BJ (cell line): ENCODE measurements at regions not wholly inside any gene's neighbourhood (a gene's known extent, or its start where the extent isn't known, plus 50 kb on each side); places are given as distances from the start of the nearest gene placed in this dataset.

Source experiments
- CTCF ChIA-PET: fragments of 350-600 bp; formaldehyde crosslinking; extraction: SDS; loops from one replicate; lab custom pipeline; 2021; ENCODE audit warnings: antibody characterized with exemption, inconsistent platforms; lab: Yijun Ruan, JAX
- POLR2A ChIA-PET: fragments of 300-600 bp; sonication (Branson Sonifier 250); formaldehyde crosslinking; extraction: SDS; loops from one replicate; lab custom pipeline; 2021; ENCODE audit warnings: antibody characterized with exemption; lab: Charles Lee
- DNase-seq: peaks from one replicate; pipeline ENCODE4 v3.0.0-alpha.2; 2011; ENCODE audit warnings: low read depth
- H3K27me3 ChIP-seq: 2 replicates; pipeline ENCODE4 v1.6.0; 2011; ENCODE audit warnings: low read length; ENCODE audit not compliant: control insufficient read depth, insufficient read depth
- H3K36me3 ChIP-seq: 2 replicates; pipeline ENCODE4 v1.5.1; 2011; ENCODE audit warnings: low read length; ENCODE audit not compliant: control insufficient read depth, insufficient read depth
- H3K4me3 ChIP-seq: 2 replicates; pipeline ENCODE4 v1.5.1; 2011; ENCODE audit warnings: low read depth, mild to moderate bottlenecking, control low read depth, low read length
- TF ChIP-seq, protein P1 (sequence below): IDR thresholded peaks from 2 replicates; pipeline ENCODE4 v1.5.1; 2011; ENCODE audit warnings: low read depth, mild to moderate bottlenecking, control low read depth, inconsistent platforms, low read length, moderate library complexity; ENCODE audit not compliant: insufficient read depth

DNA sequence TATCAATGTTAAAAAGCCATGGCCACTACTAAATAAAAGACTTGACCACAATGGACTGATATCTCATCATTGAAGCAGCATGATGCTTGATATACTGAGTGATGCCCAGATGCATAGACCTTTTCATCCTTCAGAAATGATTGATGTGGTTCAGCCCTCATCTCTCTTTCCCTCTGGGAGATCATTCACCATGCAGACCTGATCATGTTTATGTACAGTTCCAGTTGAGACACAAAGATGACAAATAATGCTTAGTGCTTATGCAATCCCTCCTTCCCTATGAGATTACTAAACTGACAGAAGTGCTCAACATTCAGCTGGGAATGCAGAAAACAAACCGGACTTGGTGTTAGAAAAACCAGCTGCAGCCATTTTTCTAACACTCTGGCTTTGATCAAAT is 91.9 kb upstream of the TLR4 start:
- Histone ChIP-seq H3K4me3 (no peak overlapping the region), H3K36me3 (no peaks in the 10 kb centered on the region), H3K27me3 (no peaks in the 10 kb centered on the region)
- no peak for DNase-seq
- TF ChIP-seq, protein P1, sequence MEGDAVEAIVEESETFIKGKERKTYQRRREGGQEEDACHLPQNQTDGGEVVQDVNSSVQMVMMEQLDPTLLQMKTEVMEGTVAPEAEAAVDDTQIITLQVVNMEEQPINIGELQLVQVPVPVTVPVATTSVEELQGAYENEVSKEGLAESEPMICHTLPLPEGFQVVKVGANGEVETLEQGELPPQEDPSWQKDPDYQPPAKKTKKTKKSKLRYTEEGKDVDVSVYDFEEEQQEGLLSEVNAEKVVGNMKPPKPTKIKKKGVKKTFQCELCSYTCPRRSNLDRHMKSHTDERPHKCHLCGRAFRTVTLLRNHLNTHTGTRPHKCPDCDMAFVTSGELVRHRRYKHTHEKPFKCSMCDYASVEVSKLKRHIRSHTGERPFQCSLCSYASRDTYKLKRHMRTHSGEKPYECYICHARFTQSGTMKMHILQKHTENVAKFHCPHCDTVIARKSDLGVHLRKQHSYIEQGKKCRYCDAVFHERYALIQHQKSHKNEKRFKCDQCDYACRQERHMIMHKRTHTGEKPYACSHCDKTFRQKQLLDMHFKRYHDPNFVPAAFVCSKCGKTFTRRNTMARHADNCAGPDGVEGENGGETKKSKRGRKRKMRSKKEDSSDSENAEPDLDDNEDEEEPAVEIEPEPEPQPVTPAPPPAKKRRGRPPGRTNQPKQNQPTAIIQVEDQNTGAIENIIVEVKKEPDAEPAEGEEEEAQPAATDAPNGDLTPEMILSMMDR, result no peak
- ChIA-PET POLR2A (no interaction called here), CTCF (interaction anchor here (0.9 kb wide), 1 partner anchor 9 kb away, joined by 3 read pairs; no protein-coding TSS in a partner anchor)

DNA sequence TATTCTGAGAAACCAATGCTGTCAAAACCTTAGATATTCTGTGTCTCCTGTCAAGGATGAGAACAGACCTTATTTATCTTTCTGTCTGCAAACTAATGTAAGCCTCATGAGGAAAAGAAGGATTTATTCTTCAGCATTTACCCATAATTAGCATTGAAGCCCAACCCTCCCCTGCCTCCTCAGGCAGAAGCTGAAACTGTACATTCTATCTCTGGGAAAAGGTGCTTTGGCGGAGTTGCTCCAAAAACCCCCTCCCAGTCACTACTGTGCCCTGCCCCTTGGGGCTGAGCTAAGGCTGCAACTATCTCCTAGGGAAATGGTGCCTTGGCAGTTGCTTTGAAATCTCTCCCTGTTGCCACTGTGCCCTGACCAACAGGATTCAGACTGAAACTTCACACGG is 106.2 kb upstream of the TLR4 start:
- H3K27me3 ChIP-seq, result no peaks in the 10 kb centered on the region
- DNase-seq, result no peak
- no peaks in the 10 kb centered on the region for H3K36me3 ChIP-seq
- no peak overlapping the region for H3K4me3 ChIP-seq
- POLR2A ChIA-PET, result no interaction called here
- TF ChIP-seq, protein P1, result no peak
- CTCF ChIA-PET, result no interaction called here

- DNase-seq, result no peak
- H3K4me3 ChIP-seq, result no peak overlapping the region
- TF ChIP-seq, protein P1, result no peak
- ChIA-PET CTCF (no interaction called here), POLR2A (no interaction called here)
- no peaks in the 10 kb centered on the region for H3K27me3 ChIP-seq
- no peaks in the 10 kb centered on the region for H3K36me3 ChIP-seq
Observed at GRCh38 chr9:117596678-117597077, 107.5 kb upstream of the TLR4 start.

DNA sequence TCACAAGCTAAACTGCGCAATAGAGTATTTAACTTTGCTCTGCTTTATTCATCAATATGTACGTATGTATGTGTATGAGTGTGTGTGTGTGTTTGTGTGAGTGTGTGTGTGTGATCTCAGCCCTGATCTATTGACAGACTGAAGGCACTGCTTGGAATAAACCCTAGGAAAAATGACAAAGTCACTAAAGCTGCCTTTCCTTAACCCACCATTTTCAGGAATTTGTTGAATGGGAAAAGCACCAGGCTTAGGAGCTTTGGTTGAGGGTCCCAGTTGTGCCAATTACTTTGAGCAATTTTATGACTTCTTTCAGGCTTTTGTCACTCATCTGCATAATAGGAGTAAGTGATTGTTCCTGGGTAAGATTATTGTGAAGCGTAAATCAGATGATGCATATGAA is 108.6 kb upstream of the TLR4 start:
- TF ChIP-seq, protein P1, result no peak
- Histone ChIP-seq H3K27me3 (no peaks in the 10 kb centered on the region), H3K4me3 (no peak overlapping the region), H3K36me3 (no peaks in the 10 kb centered on the region)
- no peak for DNase-seq
- ChIA-PET POLR2A (no interaction called here), CTCF (no interaction called here)

GRCh38 chr9:117587263-117587662 is 116.9 kb upstream of the TLR4 start:
- POLR2A ChIA-PET, result no interaction called here
- CTCF ChIA-PET, result no interaction called here
- H3K4me3 ChIP-seq, result no peak overlapping the region
- DNase-seq, result no peak
- no peaks in the 10 kb centered on the region for H3K27me3 ChIP-seq
- TF ChIP-seq, protein P1, result no peak
- H3K36me3 ChIP-seq, result no peaks in the 10 kb centered on the region
